ENCODE measurements at regions not wholly inside any gene's neighbourhood (a gene's known extent, or its start where the extent isn't known, plus 50 kb on each side); places are given as distances from the start of the nearest gene placed in this dataset.

DNA sequence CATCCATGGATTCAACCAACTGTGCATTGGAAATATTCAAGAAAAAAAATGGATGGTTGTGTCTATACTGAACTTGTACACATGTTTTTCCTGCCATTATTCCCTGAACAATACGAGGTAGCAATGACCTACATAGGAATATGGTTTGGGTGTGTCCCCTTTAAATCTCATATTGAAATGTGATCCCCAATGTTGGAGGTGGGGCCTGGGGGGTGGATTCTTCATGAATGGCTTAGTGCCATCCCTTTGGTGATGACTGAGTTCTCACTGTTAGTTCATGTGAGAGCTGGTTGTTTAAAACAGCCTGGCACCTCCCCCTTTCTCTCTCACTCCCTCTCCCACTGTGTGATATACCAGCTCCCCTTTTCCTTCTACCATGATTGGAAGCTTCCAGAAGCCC, 139.8 kb upstream of the BACH2 start:
- TF ChIP-seq CTCF (IDR thresholded peaks at IDR 0.05; ENCODE audit: control insufficient read depth, extremely low read depth, insufficient read depth): no peak
- no peak for DNase-seq (ENCODE audit: low read depth)
- no peak overlapping the region for H3K4me3 ChIP-seq (ENCODE audit: low read depth, low read length)

- no peak for DNase-seq (ENCODE audit: low read depth)
- TF ChIP-seq CTCF (IDR thresholded peaks at IDR 0.05; ENCODE audit: control insufficient read depth, extremely low read depth, insufficient read depth): no peak
- no peak overlapping the region for H3K4me3 ChIP-seq (ENCODE audit: low read depth, low read length)
These were observed 138.7 kb upstream of the BACH2 start for GRCh38 chr6:90435207-90435899.

DNA sequence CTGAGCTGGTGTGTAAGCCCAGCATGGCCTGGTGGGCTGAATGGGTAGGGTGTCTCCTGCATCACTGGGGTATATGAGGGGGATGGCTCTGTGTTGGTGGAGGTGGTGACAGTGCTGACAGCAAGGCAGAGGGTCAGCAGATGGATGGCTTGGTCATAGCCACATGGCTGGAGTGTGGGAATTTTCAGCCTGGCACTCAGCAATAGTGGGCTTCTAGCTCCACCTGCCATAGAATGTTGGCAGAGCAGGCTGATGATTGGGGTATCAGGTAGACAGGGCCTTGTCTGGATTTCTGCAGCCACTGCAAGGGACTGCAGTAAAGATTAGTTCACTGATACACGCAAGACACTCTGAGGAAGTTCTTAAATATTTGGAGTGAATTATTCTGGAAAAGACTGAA, 137.5 kb upstream of the BACH2 start:
- TF ChIP-seq CTCF (IDR thresholded peaks at IDR 0.05; ENCODE audit: control insufficient read depth, extremely low read depth, insufficient read depth): no peak
- H3K4me3 ChIP-seq (ENCODE audit: low read depth, low read length): no peak overlapping the region
- no peak for DNase-seq (ENCODE audit: low read depth)

- no peak overlapping the region for H3K4me3 ChIP-seq (ENCODE audit: low read depth, low read length)
- no peak for TF ChIP-seq CTCF (IDR thresholded peaks at IDR 0.05; ENCODE audit: control insufficient read depth, extremely low read depth, insufficient read depth)
- no peak for DNase-seq (ENCODE audit: low read depth)
These were observed 136.3 kb upstream of the BACH2 start for GRCh38 chr6:90432937-90433336.

DNA sequence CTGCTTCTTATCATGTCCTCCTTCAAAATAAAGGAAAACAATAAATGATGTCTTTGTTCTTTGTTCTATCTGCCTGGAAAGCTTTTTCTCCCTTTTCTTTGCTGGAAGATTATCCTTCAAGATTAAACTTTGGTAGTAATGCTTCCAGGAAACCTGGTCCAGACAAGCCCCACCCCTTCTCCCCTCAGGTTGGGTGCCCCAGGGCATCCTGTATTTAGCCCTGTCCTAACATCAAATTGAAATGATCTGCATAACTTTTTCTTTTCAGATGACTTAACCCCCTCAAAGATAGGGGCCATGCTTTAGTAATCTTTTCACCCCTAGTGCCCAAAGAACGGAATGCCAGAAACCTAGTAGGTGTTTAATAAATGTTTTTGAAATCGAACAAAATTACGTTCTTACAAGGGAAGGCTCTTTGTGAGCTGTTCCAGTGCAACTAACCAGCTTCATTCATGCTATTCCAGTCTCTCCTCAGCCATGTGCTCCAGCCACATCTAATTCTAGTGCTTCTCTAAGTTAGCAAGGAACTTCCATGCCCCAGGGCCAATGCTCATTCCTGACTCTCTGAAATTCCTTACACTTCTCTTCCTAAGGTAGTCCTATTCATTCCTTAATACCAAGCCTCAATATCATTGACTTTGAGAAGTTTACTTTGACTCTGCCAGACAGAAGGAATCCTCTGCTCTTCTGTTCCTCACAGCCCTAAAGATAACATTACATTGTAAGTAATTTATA, 135.6 kb upstream of the BACH2 start:
- H3K4me3 ChIP-seq (ENCODE audit: low read depth, low read length): no peak overlapping the region
- TF ChIP-seq CTCF (IDR thresholded peaks at IDR 0.05; ENCODE audit: control insufficient read depth, extremely low read depth, insufficient read depth): no peak
- DNase-seq (ENCODE audit: low read depth): no peak

DNA sequence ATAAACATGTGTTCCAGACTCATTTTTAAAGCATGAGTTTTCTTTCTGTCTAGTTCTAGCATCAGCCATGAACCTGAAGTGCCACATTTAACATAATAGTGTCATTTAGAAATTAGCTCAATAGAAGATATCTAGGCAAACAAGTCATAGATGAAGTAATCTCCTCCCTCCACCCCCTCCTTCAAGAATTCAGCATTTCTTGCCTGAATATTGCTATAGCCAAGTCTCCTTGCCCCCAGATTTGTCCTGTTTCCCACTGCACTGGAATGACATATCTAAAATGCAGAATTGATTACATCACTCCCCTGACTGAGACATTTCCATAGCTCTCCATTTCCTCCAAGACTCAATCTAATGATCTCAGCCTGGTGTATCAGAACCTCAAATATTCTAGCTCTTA, 134.9 kb upstream of the BACH2 start:
- H3K4me3 ChIP-seq (ENCODE audit: low read depth, low read length): no peak overlapping the region
- no peak for DNase-seq (ENCODE audit: low read depth)
- no peak for TF ChIP-seq CTCF (IDR thresholded peaks at IDR 0.05; ENCODE audit: control insufficient read depth, extremely low read depth, insufficient read depth)
